ENCODE measurements at regions not wholly inside any gene's neighbourhood (a gene's known extent, or its start where the extent isn't known, plus 50 kb on each side); places are given as distances from the start of the nearest gene placed in this dataset.

DNA sequence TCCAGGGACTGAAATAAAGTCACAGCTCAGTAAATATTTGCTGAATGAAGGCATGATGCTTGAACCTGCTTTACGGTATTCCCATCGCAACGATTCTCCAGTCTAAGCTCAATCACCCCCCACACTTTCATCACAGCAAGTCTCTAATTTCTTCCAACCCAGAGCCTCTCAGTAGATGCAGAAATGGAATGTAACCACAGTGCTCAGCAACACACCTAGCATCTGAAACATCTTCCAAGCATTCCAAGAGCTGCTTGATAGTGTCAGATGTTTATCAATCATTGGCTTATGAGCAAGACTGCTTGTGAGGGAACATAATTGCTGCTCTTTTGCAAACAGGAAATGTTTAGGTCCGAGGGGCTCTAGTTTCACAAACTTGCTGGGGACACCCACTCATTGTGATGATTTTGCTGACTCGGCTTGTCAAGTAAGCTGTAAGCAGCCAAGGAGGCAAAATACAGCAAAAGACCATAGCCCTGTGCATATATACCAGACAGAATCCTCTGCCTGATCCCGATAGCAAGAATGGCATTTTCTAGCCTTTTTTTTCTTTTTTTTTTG, 751.2 kb downstream of the NR2F2 start:
- TF ChIP-seq, protein P1, sequence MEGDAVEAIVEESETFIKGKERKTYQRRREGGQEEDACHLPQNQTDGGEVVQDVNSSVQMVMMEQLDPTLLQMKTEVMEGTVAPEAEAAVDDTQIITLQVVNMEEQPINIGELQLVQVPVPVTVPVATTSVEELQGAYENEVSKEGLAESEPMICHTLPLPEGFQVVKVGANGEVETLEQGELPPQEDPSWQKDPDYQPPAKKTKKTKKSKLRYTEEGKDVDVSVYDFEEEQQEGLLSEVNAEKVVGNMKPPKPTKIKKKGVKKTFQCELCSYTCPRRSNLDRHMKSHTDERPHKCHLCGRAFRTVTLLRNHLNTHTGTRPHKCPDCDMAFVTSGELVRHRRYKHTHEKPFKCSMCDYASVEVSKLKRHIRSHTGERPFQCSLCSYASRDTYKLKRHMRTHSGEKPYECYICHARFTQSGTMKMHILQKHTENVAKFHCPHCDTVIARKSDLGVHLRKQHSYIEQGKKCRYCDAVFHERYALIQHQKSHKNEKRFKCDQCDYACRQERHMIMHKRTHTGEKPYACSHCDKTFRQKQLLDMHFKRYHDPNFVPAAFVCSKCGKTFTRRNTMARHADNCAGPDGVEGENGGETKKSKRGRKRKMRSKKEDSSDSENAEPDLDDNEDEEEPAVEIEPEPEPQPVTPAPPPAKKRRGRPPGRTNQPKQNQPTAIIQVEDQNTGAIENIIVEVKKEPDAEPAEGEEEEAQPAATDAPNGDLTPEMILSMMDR (IDR thresholded peaks at IDR 0.05 in 2 of 3, conservative IDR thresholded peaks at IDR 0.05 in 1 of 3; ENCODE audit: insufficient read depth in 2 of 3, low read depth in 1 of 3, low read length in 3 of 3): no peak
- TF ChIP-seq, protein P2, sequence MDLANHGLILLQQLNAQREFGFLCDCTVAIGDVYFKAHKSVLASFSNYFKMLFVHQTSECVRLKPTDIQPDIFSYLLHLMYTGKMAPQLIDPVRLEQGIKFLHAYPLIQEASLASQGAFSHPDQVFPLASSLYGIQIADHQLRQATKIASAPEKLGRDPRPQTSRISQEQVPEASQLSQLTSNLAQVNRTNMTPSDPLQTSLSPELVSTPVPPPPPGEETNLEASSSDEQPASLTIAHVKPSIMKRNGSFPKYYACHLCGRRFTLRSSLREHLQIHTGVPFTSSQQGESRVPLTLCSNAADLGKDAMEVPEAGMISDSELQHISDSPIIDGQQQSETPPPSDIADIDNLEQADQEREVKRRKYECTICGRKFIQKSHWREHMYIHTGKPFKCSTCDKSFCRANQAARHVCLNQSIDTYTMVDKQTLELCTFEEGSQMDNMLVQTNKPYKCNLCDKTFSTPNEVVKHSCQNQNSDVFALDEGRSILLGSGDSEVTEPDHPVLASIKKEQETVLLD (IDR thresholded peaks at IDR 0.05): no peak
- TF ChIP-seq MXI1 (IDR thresholded peaks at IDR 0.05; ENCODE audit: low read depth, low read length): no peak
- TF ChIP-seq, protein P3, sequence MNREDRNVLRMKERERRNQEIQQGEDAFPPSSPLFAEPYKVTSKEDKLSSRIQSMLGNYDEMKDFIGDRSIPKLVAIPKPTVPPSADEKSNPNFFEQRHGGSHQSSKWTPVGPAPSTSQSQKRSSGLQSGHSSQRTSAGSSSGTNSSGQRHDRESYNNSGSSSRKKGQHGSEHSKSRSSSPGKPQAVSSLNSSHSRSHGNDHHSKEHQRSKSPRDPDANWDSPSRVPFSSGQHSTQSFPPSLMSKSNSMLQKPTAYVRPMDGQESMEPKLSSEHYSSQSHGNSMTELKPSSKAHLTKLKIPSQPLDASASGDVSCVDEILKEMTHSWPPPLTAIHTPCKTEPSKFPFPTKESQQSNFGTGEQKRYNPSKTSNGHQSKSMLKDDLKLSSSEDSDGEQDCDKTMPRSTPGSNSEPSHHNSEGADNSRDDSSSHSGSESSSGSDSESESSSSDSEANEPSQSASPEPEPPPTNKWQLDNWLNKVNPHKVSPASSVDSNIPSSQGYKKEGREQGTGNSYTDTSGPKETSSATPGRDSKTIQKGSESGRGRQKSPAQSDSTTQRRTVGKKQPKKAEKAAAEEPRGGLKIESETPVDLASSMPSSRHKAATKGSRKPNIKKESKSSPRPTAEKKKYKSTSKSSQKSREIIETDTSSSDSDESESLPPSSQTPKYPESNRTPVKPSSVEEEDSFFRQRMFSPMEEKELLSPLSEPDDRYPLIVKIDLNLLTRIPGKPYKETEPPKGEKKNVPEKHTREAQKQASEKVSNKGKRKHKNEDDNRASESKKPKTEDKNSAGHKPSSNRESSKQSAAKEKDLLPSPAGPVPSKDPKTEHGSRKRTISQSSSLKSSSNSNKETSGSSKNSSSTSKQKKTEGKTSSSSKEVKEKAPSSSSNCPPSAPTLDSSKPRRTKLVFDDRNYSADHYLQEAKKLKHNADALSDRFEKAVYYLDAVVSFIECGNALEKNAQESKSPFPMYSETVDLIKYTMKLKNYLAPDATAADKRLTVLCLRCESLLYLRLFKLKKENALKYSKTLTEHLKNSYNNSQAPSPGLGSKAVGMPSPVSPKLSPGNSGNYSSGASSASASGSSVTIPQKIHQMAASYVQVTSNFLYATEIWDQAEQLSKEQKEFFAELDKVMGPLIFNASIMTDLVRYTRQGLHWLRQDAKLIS (CRISPR knock-in tag; IDR thresholded peaks at IDR 0.05): no peak

All from K562 (cell line).